ENCODE measurements at regions not wholly inside any gene's neighbourhood (a gene's known extent, or its start where the extent isn't known, plus 50 kb on each side); places are given as distances from the start of the nearest gene placed in this dataset.

- TF ChIP-seq, protein P1, sequence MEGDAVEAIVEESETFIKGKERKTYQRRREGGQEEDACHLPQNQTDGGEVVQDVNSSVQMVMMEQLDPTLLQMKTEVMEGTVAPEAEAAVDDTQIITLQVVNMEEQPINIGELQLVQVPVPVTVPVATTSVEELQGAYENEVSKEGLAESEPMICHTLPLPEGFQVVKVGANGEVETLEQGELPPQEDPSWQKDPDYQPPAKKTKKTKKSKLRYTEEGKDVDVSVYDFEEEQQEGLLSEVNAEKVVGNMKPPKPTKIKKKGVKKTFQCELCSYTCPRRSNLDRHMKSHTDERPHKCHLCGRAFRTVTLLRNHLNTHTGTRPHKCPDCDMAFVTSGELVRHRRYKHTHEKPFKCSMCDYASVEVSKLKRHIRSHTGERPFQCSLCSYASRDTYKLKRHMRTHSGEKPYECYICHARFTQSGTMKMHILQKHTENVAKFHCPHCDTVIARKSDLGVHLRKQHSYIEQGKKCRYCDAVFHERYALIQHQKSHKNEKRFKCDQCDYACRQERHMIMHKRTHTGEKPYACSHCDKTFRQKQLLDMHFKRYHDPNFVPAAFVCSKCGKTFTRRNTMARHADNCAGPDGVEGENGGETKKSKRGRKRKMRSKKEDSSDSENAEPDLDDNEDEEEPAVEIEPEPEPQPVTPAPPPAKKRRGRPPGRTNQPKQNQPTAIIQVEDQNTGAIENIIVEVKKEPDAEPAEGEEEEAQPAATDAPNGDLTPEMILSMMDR (IDR thresholded peaks at IDR 0.05; ENCODE audit: extremely low read depth in 1 of 2, insufficient read depth in 1 of 2, low read depth in 1 of 2, low read length in 2 of 2), result no peak
- TF ChIP-seq JUN (IDR thresholded peaks at IDR 0.05; ENCODE audit: borderline replicate concordance, insufficient read depth, insufficient read length, low read depth), result no peak
- no peak for TF ChIP-seq POLR2A (IDR thresholded peaks at IDR 0.05; ENCODE audit: low read depth, low read length)
- no peak for TF ChIP-seq POLR2AphosphoS5 (IDR thresholded peaks at IDR 0.05; ENCODE audit: insufficient read depth, low read depth, low read length)
These were observed 279.9 kb upstream of the TBX3 start for GRCh38 chr12:114963846-114964245.

All from endothelial cell of umbilical vein (primary cell).